ENCODE measurements at regions not wholly inside any gene's neighbourhood (a gene's known extent, or its start where the extent isn't known, plus 50 kb on each side); places are given as distances from the start of the nearest gene placed in this dataset.

GRCh38 chr5:142397178-142397577, 72.4 kb upstream of the SPRY4 start:
- DNase-seq = no peak
- Histone ChIP-seq H3K36me3 (no peaks in the 10 kb centered on the region), H3K27me3 (no peaks in the 10 kb centered on the region), H3K9me3 (peaks cover 0 to 9% (median 0%) of the 10 kb centered on the region in 12 donors), H3K4me1 (peaks cover 0 to 6% (median 0%) of the 10 kb centered on the region in 12 donors), H3K4me3 (no peak overlapping the region), H3K27ac (no peak overlapping the region)
- no peak for ATAC-seq
- intact Hi-C loops (cut with DNase I) = no loop called here
- TF ChIP-seq POLR2A (IDR thresholded peaks at IDR 0.05) = no peak
- TF ChIP-seq CTCF (IDR thresholded peaks at IDR 0.05) = no peak
- 91 to 93% (median 92%) methylated on average over 3 of the region's 3 CpGs for WGBS, 4 donors

- ATAC-seq (no peak), DNase-seq (no peak)
- no peak overlapping the region for H3K27ac ChIP-seq
- peaks cover 0 to 9% (median 0%) of the 10 kb centered on the region in 12 donors for H3K9me3 ChIP-seq
- WGBS, 4 donors = 97 to 99% (median 98%) methylated on average over 2 of the region's 2 CpGs
- TF ChIP-seq CTCF (IDR thresholded peaks at IDR 0.05) (no peak), POLR2A (IDR thresholded peaks at IDR 0.05) (no peak)
- H3K4me1 ChIP-seq = peaks cover 0 to 8% (median 0%) of the 10 kb centered on the region in 12 donors
- no peaks in the 10 kb centered on the region for H3K36me3 ChIP-seq
- no peak overlapping the region for H3K4me3 ChIP-seq
- intact Hi-C loops (cut with DNase I) = no loop called here
- H3K27me3 ChIP-seq = no peaks in the 10 kb centered on the region
Measured at GRCh38 chr5:142396436-142397038, 71.7 kb upstream of the SPRY4 start.

DNA sequence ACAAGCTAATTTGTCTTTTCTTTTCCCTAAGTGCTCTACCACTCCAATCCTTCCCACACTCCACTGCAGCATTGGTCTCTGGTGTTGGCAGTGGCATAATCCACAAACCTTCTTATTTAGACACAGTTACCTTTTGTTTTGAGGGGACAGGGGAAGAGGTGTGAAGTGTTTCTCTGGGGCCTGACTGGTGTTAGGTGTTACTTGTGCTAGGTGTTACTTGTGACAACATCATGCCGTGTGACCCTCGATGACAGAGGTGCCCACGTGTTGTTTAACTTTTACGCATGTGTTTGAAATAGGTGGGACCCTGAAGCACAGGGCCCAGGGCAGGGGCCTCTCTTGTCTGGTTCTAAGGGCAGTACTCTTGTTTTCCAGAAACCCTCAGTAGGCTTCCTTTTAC, 70.5 kb upstream of the SPRY4 start:
- H3K27me3 ChIP-seq = no peaks in the 10 kb centered on the region
- 75 to 89% (median 77%) methylated on average over 4 of the region's 4 CpGs for WGBS, 4 donors
- no peak overlapping the region for H3K4me3 ChIP-seq
- intact Hi-C loops (cut with DNase I) = no loop called here
- no peak for ATAC-seq
- H3K36me3 ChIP-seq = no peaks in the 10 kb centered on the region
- peaks cover 0 to 20% (median 7%) of the 10 kb centered on the region in 12 donors for H3K4me1 ChIP-seq
- TF ChIP-seq CTCF (IDR thresholded peaks at IDR 0.05) = no peak
- TF ChIP-seq POLR2A (IDR thresholded peaks at IDR 0.05) = no peak
- H3K27ac ChIP-seq = no peak overlapping the region
- no peak for DNase-seq
- peaks cover 0 to 9% (median 0%) of the 10 kb centered on the region in 12 donors for H3K9me3 ChIP-seq

GRCh38 chr5:142391058-142391845, 66.4 kb upstream of the SPRY4 start:
- peak; percentile 21 to 58 (median 44) for ATAC-seq
- Histone ChIP-seq H3K27me3 (no peaks in the 10 kb centered on the region), H3K4me1 (peaks cover 4 to 40% (median 24%) of the 10 kb centered on the region in 12 donors), H3K27ac (peak overlapping the region in 10 of 12 donors; percentile 9 to 76 (median 58)), H3K4me3 (no peak overlapping the region), H3K9me3 (peaks cover 0 to 4% (median 0%) of the 10 kb centered on the region in 12 donors), H3K36me3 (no peaks in the 10 kb centered on the region)
- WGBS, 4 donors = 63 to 75% (median 68%) methylated on average over 8 of the region's 8 CpGs
- DNase-seq = peak in 1 of 5 donors; percentile 32
- TF ChIP-seq CTCF (IDR thresholded peaks at IDR 0.05) = no peak
- intact Hi-C loops (cut with DNase I) = no loop called here

Data from heart left ventricle (tissue), 16 donors.